SU-DHL-6 (cell line): ENCODE measurements at regions not wholly inside any gene's neighbourhood (a gene's known extent, or its start where the extent isn't known, plus 50 kb on each side); places are given as distances from the start of the nearest gene placed in this dataset.

ENCODE experiments used
- H2AFZ ChIP-seq: fragments of 200-600 bp; sonication (generic); 2 replicates; pipeline ENCODE4 v1.6.1; 2014; ENCODE audit warnings: low read depth, mild to moderate bottlenecking, moderate library complexity, mixed read lengths, antibody characterized with exemption, low read length; ENCODE audit not compliant: severe bottlenecking
- H3F3A ChIP-seq: fragments of 200-600 bp; shearing (Covaris generic); 2 replicates; pipeline ENCODE4 v1.6.0; 2016; ENCODE audit warnings: antibody characterized with exemption, mild to moderate bottlenecking; ENCODE audit not compliant: insufficient read depth
- H3K27ac ChIP-seq: fragments of 200-600 bp; sonication (generic); 2 replicates; pipeline ENCODE4 v1.5.1; 2016; ENCODE audit warnings: low read depth, mild to moderate bottlenecking, low read length, moderate library complexity, mixed read lengths
- H3K27me3 ChIP-seq: fragments of 200-600 bp; sonication (generic), shearing (Covaris generic); 2 replicates; pipeline ENCODE4 v1.6.0; 2014; ENCODE audit warnings: mild to moderate bottlenecking, low read length
- H3K36me3 ChIP-seq: fragments of 200-600 bp; sonication (generic); 2 replicates; pipeline ENCODE4 v1.6.1; 2014; ENCODE audit warnings: mild to moderate bottlenecking, low read length, mixed read lengths
- H3K4me2 ChIP-seq: fragments of 300-600, 200-600 bp; shearing (Covaris generic), sonication (generic); 2 replicates; pipeline ENCODE4 v1.6.0; 2014; ENCODE audit warnings: low read length, low read depth, mild to moderate bottlenecking; ENCODE audit not compliant: poor library complexity, severe bottlenecking
- H3K4me3 ChIP-seq: fragments of 200-600 bp; sonication (generic); 2 replicates; pipeline ENCODE4 v1.5.1; 2014; ENCODE audit warnings: antibody characterized with exemption, low read length, mild to moderate bottlenecking, mixed read lengths; ENCODE audit not compliant: insufficient read depth, poor library complexity, severe bottlenecking
- H3K79me2 ChIP-seq: fragments of 200-600 bp; sonication (generic); 2 replicates; pipeline ENCODE4 v1.6.1; 2014; ENCODE audit warnings: mild to moderate bottlenecking, low read length, moderate library complexity; ENCODE audit not compliant: insufficient read depth
- H3K9ac ChIP-seq: fragments of 200-600 bp; sonication (generic); 2 replicates; pipeline ENCODE4 v1.7.0; 2014; ENCODE audit warnings: mild to moderate bottlenecking, low read length
- H3K9me2 ChIP-seq: fragments of 200-600 bp; sonication (generic); replicated peaks from 2 replicates; pipeline ENCODE4 v1.6.1; 2014; ENCODE audit warnings: low read length; ENCODE audit not compliant: insufficient read depth
- H3K9me3 ChIP-seq: fragments of 200-600 bp; sonication (generic); 2 replicates; pipeline ENCODE4 v1.6.1; 2014; ENCODE audit warnings: low read length, mixed read lengths; ENCODE audit not compliant: insufficient read depth
- H4K20me1 ChIP-seq: fragments of 200-600 bp; sonication (generic); 2 replicates; pipeline ENCODE4 v1.6.1; 2014; ENCODE audit warnings: low read depth, mild to moderate bottlenecking, antibody characterized with exemption, low read length, moderate library complexity, mixed read lengths
- CTCF ChIP-seq: fragments of 200-600 bp; sonication (generic); IDR thresholded peaks from one replicate; pipeline ENCODE4 v1.5.1; 2017; ENCODE audit warnings: antibody characterized with exemption, mild to moderate bottlenecking, low read length, moderate library complexity; ENCODE audit not compliant: insufficient read depth, poor library complexity, severe bottlenecking
- EZH2phosphoT487 ChIP-seq: fragments of 200-600 bp; sonication (generic), shearing (Covaris generic); conservative IDR thresholded peaks from 2 replicates; pipeline ENCODE4 v1.6.1; 2018; ENCODE audit warnings: mild to moderate bottlenecking, antibody characterized with exemption, low read length, moderate library complexity, mixed read lengths

- Histone ChIP-seq H2AFZ (no peak overlapping the region), H3K36me3 (no peaks in the 10 kb centered on the region), H3K9me2 (no peaks in the 10 kb centered on the region; the same call in 1 of the 2 replicates), H3K4me3 (no peak overlapping the region), H3K9ac (no peak overlapping the region), H3K27me3 (no peaks in the 10 kb centered on the region), H3K27ac (no peak overlapping the region), H3F3A (no peaks in the 10 kb centered on the region), H3K9me3 (no peaks in the 10 kb centered on the region), H4K20me1 (no peaks in the 10 kb centered on the region), H3K4me2 (no peak overlapping the region), H3K79me2 (no peaks in the 10 kb centered on the region)
- no peak for TF ChIP-seq CTCF
- TF ChIP-seq EZH2phosphoT487 = no peak
These were observed 323.7 kb upstream of the CTNNB1 start for GRCh38 chr3:40875581-40875980.

- Histone ChIP-seq H3K36me3 (no peaks in the 10 kb centered on the region), H3K9ac (no peak overlapping the region), H4K20me1 (no peaks in the 10 kb centered on the region), H3K9me2 (no peaks in the 10 kb centered on the region; the same call in 1 of the 2 replicates), H3F3A (no peaks in the 10 kb centered on the region), H3K9me3 (no peaks in the 10 kb centered on the region), H2AFZ (no peak overlapping the region), H3K4me2 (no peak overlapping the region), H3K27me3 (no peaks in the 10 kb centered on the region), H3K4me3 (no peak overlapping the region), H3K79me2 (no peaks in the 10 kb centered on the region), H3K27ac (no peak overlapping the region)
- TF ChIP-seq EZH2phosphoT487 (no peak), CTCF (no peak)
These were observed 323.3 kb upstream of the CTNNB1 start for GRCh38 chr3:40876009-40876408.

- no peaks in the 10 kb centered on the region; the same call in 1 of the 2 replicates for H3K9me2 ChIP-seq
- H3K36me3 ChIP-seq = no peaks in the 10 kb centered on the region
- H4K20me1 ChIP-seq = no peaks in the 10 kb centered on the region
- no peaks in the 10 kb centered on the region for H3K9me3 ChIP-seq
- no peak overlapping the region for H3K27ac ChIP-seq
- H3K4me2 ChIP-seq = no peak overlapping the region
- no peaks in the 10 kb centered on the region for H3K79me2 ChIP-seq
- no peak overlapping the region for H2AFZ ChIP-seq
- TF ChIP-seq CTCF (no peak), EZH2phosphoT487 (no peak)
- no peaks in the 10 kb centered on the region for H3K27me3 ChIP-seq
- H3K4me3 ChIP-seq = no peak overlapping the region
- no peak overlapping the region for H3K9ac ChIP-seq
- H3F3A ChIP-seq = no peaks in the 10 kb centered on the region
These were observed 322.8 kb upstream of the CTNNB1 start for GRCh38 chr3:40876496-40876895.
